ENCODE measurements at regions not wholly inside any gene's neighbourhood (a gene's known extent, or its start where the extent isn't known, plus 50 kb on each side); places are given as distances from the start of the nearest gene placed in this dataset.

DNA sequence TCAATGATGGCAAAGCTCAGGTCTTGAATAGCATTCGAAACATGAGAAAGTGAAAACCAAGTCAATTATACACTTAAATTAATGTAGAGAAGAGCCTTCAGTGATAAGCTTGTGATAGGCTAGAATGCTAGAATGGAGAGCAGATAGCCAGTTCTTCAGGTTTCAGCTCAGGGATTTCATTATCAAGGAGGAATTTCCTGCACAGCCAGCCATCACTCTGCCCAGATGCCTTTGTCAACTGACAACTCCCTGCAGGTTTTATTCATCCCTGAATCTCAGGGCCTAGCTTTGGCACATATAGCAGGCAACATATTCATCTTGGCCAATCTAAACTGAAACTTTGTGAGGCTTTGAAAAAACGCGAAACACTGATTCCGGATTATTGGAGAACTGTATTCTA, 199.3 kb upstream of the CDH6 start:
- TF ChIP-seq, protein P1, sequence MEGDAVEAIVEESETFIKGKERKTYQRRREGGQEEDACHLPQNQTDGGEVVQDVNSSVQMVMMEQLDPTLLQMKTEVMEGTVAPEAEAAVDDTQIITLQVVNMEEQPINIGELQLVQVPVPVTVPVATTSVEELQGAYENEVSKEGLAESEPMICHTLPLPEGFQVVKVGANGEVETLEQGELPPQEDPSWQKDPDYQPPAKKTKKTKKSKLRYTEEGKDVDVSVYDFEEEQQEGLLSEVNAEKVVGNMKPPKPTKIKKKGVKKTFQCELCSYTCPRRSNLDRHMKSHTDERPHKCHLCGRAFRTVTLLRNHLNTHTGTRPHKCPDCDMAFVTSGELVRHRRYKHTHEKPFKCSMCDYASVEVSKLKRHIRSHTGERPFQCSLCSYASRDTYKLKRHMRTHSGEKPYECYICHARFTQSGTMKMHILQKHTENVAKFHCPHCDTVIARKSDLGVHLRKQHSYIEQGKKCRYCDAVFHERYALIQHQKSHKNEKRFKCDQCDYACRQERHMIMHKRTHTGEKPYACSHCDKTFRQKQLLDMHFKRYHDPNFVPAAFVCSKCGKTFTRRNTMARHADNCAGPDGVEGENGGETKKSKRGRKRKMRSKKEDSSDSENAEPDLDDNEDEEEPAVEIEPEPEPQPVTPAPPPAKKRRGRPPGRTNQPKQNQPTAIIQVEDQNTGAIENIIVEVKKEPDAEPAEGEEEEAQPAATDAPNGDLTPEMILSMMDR (conservative IDR thresholded peaks at IDR 0.05; ENCODE audit: low read depth in 2 of 2): no peak
- TF ChIP-seq EZH2 (IDR thresholded peaks at IDR 0.05; ENCODE audit: low read depth, unreplicated experiment): no peak
- no peak for TF ChIP-seq POLR2AphosphoS5 (IDR thresholded peaks at IDR 0.05; ENCODE audit: low read depth)
- TF ChIP-seq EZH2phosphoT487 (IDR thresholded peaks at IDR 0.05; ENCODE audit: unreplicated experiment): no peak
- TF ChIP-seq, protein P2, sequence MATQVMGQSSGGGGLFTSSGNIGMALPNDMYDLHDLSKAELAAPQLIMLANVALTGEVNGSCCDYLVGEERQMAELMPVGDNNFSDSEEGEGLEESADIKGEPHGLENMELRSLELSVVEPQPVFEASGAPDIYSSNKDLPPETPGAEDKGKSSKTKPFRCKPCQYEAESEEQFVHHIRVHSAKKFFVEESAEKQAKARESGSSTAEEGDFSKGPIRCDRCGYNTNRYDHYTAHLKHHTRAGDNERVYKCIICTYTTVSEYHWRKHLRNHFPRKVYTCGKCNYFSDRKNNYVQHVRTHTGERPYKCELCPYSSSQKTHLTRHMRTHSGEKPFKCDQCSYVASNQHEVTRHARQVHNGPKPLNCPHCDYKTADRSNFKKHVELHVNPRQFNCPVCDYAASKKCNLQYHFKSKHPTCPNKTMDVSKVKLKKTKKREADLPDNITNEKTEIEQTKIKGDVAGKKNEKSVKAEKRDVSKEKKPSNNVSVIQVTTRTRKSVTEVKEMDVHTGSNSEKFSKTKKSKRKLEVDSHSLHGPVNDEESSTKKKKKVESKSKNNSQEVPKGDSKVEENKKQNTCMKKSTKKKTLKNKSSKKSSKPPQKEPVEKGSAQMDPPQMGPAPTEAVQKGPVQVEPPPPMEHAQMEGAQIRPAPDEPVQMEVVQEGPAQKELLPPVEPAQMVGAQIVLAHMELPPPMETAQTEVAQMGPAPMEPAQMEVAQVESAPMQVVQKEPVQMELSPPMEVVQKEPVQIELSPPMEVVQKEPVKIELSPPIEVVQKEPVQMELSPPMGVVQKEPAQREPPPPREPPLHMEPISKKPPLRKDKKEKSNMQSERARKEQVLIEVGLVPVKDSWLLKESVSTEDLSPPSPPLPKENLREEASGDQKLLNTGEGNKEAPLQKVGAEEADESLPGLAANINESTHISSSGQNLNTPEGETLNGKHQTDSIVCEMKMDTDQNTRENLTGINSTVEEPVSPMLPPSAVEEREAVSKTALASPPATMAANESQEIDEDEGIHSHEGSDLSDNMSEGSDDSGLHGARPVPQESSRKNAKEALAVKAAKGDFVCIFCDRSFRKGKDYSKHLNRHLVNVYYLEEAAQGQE (IDR thresholded peaks at IDR 0.05; ENCODE audit: unreplicated experiment): no peak
- no peak for TF ChIP-seq JUNB (IDR thresholded peaks at IDR 0.05; ENCODE audit: unreplicated experiment)
- TF ChIP-seq ZNF114 (CRISPR knock-in tag; IDR thresholded peaks at IDR 0.05): no peak
- TF ChIP-seq, protein P3, sequence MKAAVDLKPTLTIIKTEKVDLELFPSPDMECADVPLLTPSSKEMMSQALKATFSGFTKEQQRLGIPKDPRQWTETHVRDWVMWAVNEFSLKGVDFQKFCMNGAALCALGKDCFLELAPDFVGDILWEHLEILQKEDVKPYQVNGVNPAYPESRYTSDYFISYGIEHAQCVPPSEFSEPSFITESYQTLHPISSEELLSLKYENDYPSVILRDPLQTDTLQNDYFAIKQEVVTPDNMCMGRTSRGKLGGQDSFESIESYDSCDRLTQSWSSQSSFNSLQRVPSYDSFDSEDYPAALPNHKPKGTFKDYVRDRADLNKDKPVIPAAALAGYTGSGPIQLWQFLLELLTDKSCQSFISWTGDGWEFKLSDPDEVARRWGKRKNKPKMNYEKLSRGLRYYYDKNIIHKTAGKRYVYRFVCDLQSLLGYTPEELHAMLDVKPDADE (IDR thresholded peaks at IDR 0.05): no peak
- no peak for TF ChIP-seq CREB1 (CRISPR knock-in tag; IDR thresholded peaks at IDR 0.05; ENCODE audit: low read depth)
- TF ChIP-seq NANOG (IDR thresholded peaks at IDR 0.05; ENCODE audit: borderline replicate concordance): no peak
- no peak for TF ChIP-seq STAT1 (IDR thresholded peaks at IDR 0.05; ENCODE audit: unreplicated experiment)
- no peak for TF ChIP-seq ZNF331 (CRISPR knock-in tag; IDR thresholded peaks at IDR 0.05; ENCODE audit: low read depth)

All from GM23338 (cell line).